ENCODE measurements at regions not wholly inside any gene's neighbourhood (a gene's known extent, or its start where the extent isn't known, plus 50 kb on each side); places are given as distances from the start of the nearest gene placed in this dataset.
"Not testable (repeated sequence)": the region's sequence is repeated elsewhere in the genome, so short reads cannot be mapped to it uniquely, and the experiment has no call there.

- no peak overlapping the region for H3K4me3 ChIP-seq (ENCODE audit: low read length)
- TF ChIP-seq, protein P1, sequence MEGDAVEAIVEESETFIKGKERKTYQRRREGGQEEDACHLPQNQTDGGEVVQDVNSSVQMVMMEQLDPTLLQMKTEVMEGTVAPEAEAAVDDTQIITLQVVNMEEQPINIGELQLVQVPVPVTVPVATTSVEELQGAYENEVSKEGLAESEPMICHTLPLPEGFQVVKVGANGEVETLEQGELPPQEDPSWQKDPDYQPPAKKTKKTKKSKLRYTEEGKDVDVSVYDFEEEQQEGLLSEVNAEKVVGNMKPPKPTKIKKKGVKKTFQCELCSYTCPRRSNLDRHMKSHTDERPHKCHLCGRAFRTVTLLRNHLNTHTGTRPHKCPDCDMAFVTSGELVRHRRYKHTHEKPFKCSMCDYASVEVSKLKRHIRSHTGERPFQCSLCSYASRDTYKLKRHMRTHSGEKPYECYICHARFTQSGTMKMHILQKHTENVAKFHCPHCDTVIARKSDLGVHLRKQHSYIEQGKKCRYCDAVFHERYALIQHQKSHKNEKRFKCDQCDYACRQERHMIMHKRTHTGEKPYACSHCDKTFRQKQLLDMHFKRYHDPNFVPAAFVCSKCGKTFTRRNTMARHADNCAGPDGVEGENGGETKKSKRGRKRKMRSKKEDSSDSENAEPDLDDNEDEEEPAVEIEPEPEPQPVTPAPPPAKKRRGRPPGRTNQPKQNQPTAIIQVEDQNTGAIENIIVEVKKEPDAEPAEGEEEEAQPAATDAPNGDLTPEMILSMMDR (conservative IDR thresholded peaks at IDR 0.05; ENCODE audit: low read depth, low read length): no peak
- DNase-seq (ENCODE audit: low read depth): no peak
Measured at GRCh38 chr14:86761611-86762010, 1231.4 kb downstream of the GALC start.

DNA sequence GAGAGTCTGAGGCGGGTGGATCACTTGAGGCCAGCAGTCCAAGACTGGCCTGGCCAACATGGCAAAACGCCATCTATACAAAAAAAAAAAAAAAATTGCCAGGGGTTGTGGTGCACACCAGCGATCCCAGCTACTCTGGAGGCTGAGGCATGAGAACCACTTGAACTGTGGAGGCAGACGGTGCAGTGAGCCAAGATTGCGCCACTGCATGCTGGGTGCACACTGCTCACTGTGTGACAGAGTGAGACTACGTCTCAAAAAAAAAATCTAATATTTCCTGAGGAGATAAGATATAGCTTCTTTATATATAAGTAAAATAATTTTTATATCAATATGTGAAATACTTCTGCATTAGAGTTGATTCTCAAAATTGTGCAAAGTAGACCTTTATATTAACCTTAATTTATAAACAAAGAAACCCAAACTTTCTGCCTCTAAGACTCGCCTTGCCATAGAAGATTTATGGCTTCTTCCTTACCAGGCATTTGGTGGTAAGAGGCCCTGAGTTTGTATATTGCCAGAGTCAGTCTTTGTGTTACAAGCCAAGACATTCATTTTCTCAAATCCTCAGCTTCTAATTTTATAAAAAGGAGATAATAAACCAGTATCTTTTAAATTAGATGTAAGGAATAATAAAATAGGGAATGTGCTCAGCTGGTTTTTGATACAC, 1226.7 kb downstream of the FLRT2 start:
- DNase-seq (ENCODE audit: low read depth): no peak
- H3K4me3 ChIP-seq (ENCODE audit: low read length): no peak overlapping the region
- TF ChIP-seq, protein P1 (conservative IDR thresholded peaks at IDR 0.05; ENCODE audit: low read depth, low read length): no peak

DNA sequence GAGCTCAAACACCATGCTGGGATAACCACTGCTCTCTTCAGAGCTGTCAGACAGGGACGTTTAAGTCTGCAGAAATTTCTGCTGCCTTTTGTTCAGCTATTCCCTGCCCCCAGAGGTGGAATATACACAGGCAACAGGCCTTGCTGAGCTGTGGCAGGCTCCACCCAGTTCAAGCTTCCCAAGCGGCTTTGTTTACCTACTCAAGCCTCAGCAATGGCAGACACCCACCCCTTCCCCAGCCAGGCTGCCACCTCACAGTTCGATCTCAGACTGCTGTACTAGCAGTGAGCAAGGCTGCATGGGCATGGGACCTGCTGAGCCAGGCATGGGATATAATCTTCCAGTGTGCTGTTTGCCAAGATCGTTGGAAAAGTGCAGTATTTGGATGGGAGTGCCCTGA, 1220.5 kb downstream of the FLRT2 start:
- not testable (repeated sequence) for DNase-seq (ENCODE audit: low read depth); H3K4me3 ChIP-seq (ENCODE audit: low read length)

DNA sequence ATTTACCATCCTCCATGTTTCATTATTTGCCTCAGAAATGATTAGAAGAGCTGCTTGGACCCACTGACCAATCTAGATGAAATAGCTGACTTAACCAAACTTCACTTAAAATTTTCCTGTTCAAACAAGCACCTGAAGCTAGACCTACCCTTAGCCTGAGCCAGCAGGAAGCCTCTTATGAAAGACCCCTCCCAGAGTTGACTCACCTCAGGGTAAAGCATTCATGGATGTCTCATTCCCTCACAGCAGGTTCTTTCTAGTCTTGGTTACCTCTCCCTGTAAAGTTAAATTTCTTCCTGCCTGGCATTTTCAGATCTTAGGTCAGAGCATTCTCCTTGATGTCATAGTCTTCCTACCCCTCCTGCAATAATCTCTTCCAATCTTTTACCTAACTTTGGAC, 1209.8 kb downstream of the FLRT2 start:
- TF ChIP-seq, protein P1 (conservative IDR thresholded peaks at IDR 0.05; ENCODE audit: low read depth, low read length): no peak
- H3K4me3 ChIP-seq (ENCODE audit: low read length): no peak overlapping the region
- DNase-seq (ENCODE audit: low read depth): no peak

- H3K4me3 ChIP-seq (ENCODE audit: low read length); DNase-seq (ENCODE audit: low read depth): not testable (repeated sequence)
Measured at GRCh38 chr14:86731427-86731826, 1201.5 kb downstream of the FLRT2 start.

DNA sequence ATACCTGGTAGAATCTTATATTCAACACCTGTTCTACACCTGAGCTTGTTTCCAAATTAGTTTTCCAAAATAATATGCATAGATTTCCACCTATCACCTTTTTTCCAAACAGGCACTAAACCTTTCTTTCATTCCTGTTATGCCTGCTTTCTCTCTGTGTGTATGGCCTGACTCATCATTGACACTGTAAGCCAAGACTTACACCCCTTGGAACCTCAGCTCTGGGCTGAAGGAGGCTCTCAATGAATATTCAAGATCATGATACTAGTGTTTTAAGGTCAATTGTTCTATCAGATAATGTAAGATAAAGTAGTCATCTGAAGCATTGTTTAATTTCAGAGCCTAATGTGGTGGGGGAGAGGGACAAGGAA, 1193.3 kb downstream of the FLRT2 start:
- DNase-seq (ENCODE audit: low read depth): no peak
- TF ChIP-seq, protein P1 (conservative IDR thresholded peaks at IDR 0.05; ENCODE audit: low read depth, low read length): no peak
- no peak overlapping the region for H3K4me3 ChIP-seq (ENCODE audit: low read length)

DNA sequence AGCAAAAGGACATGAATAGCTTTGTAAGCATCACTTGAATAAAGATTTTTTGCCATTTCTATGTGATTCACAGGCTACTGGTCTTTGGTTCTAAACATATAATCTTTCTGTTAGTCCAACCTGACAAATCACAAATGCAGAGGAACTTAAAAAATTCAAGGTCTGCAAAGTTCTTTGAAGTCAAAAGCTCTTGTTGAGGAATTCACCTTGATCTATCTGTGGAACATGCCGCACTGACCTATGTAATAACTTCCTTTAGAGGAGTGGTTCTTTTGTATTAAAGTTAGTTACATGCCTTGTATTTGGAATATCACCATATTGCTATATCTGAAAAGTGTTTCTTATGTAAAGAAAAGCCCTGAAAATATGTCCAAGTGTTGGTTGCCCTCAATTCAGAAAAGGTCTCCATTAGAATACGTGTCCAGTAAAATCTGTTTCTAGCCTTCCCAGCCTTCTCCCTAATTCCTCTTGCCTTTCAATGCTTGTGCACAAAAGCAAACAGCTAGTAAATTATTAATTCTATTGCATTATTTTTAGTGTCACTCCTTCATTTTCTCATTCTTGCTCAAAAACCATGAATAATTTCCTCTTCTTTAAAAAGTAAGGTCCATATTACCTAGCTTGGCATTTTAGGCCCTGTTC, 1192.8 kb downstream of the FLRT2 start:
- H3K4me3 ChIP-seq (ENCODE audit: low read length): no peak overlapping the region
- DNase-seq (ENCODE audit: low read depth): no peak
- TF ChIP-seq, protein P1 (conservative IDR thresholded peaks at IDR 0.05; ENCODE audit: low read depth, low read length): no peak

- no peak for DNase-seq (ENCODE audit: low read depth)
- no peak overlapping the region for H3K4me3 ChIP-seq (ENCODE audit: low read length)
- TF ChIP-seq, protein P1 (conservative IDR thresholded peaks at IDR 0.05; ENCODE audit: low read depth, low read length): no peak
Measured at GRCh38 chr14:86714575-86714974, 1184.6 kb downstream of the FLRT2 start.
